ENCODE measurements at regions not wholly inside any gene's neighbourhood (a gene's known extent, or its start where the extent isn't known, plus 50 kb on each side); places are given as distances from the start of the nearest gene placed in this dataset.

- in situ Hi-C loops (cut with HindIII; ENCODE audit: low pct_ligation_motif_present, low sequenced_read_pairs): no loop called here
- no peak overlapping the region for H3K27ac ChIP-seq
- no peak overlapping the region for H3K4me3 ChIP-seq (ENCODE audit: low read depth, low read length)
- TF ChIP-seq CTCF (IDR thresholded peaks at IDR 0.05; ENCODE audit: low read depth, low read length, missing control alignments): no peak
- no peak for DNase-seq
- no peaks in the 10 kb centered on the region for H3K36me3 ChIP-seq (replicated peaks)
- H3K27me3 ChIP-seq (replicated peaks): no peaks in the 10 kb centered on the region
These were observed 1424.0 kb upstream of the CDH6 start for GRCh38 chr5:29769474-29769873.

GRCh38 chr5:29758986-29759421 is 1434.5 kb upstream of the CDH6 start:
- TF ChIP-seq CTCF (IDR thresholded peaks at IDR 0.05; ENCODE audit: low read depth, low read length, missing control alignments): no peak
- in situ Hi-C loops (cut with HindIII; ENCODE audit: low pct_ligation_motif_present, low sequenced_read_pairs): no loop called here
- DNase-seq: no peak
- no peak overlapping the region for H3K4me3 ChIP-seq (ENCODE audit: low read depth, low read length)
- no peaks in the 10 kb centered on the region for H3K27me3 ChIP-seq (replicated peaks)
- no peak overlapping the region for H3K27ac ChIP-seq
- H3K36me3 ChIP-seq (replicated peaks): no peaks in the 10 kb centered on the region

DNA sequence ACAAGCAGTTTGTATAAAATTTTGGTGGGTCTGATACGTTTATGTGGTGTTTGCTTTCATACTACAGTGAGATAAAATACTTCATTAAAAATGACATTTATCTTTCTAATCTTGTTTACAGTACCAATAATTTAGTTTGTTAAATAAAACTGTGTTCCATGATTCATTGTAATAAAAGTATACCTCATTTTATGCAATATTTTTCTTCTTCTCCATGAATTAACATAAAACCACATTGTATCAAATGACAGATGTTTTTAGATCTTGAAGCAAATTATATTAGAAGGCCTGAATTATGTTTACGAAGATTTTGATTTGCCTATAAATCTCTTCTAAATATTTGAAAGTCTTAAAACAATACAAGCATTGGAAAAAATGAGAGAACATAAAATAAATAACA is 1443.0 kb upstream of the CDH6 start:
- DNase-seq: no peak
- H3K27ac ChIP-seq: no peak overlapping the region
- H3K4me3 ChIP-seq (ENCODE audit: low read depth, low read length): no peak overlapping the region
- in situ Hi-C loops (cut with HindIII; ENCODE audit: low pct_ligation_motif_present, low sequenced_read_pairs): no loop called here
- no peaks in the 10 kb centered on the region for H3K36me3 ChIP-seq (replicated peaks)
- no peak for TF ChIP-seq CTCF (IDR thresholded peaks at IDR 0.05; ENCODE audit: low read depth, low read length, missing control alignments)
- H3K27me3 ChIP-seq (replicated peaks): no peaks in the 10 kb centered on the region

- no peak for TF ChIP-seq CTCF (IDR thresholded peaks at IDR 0.05; ENCODE audit: low read depth, low read length, missing control alignments)
- no peak for DNase-seq
- Histone ChIP-seq H3K27me3 (replicated peaks) (no peaks in the 10 kb centered on the region), H3K4me3 (ENCODE audit: low read depth, low read length) (no peak overlapping the region), H3K36me3 (replicated peaks) (no peaks in the 10 kb centered on the region), H3K27ac (no peak overlapping the region)
- in situ Hi-C loops (cut with HindIII; ENCODE audit: low pct_ligation_motif_present, low sequenced_read_pairs): no loop called here
These were observed 1448.9 kb upstream of the CDH6 start for GRCh38 chr5:29744618-29745017.

GRCh38 chr5:29720954-29721353 is 1472.5 kb upstream of the CDH6 start:
- Histone ChIP-seq H3K27ac (no peak overlapping the region), H3K27me3 (replicated peaks) (no peaks in the 10 kb centered on the region), H3K4me3 (ENCODE audit: low read depth, low read length) (no peak overlapping the region), H3K36me3 (replicated peaks) (no peaks in the 10 kb centered on the region)
- TF ChIP-seq CTCF (IDR thresholded peaks at IDR 0.05; ENCODE audit: low read depth, low read length, missing control alignments): no peak
- in situ Hi-C loops (cut with HindIII; ENCODE audit: low pct_ligation_motif_present, low sequenced_read_pairs): no loop called here
- no peak for DNase-seq

- H3K36me3 ChIP-seq (replicated peaks): no peaks in the 10 kb centered on the region
- in situ Hi-C loops (cut with HindIII; ENCODE audit: low pct_ligation_motif_present, low sequenced_read_pairs): no loop called here
- H3K27ac ChIP-seq: no peak overlapping the region
- H3K4me3 ChIP-seq (ENCODE audit: low read depth, low read length): no peak overlapping the region
- H3K27me3 ChIP-seq (replicated peaks): no peaks in the 10 kb centered on the region
- DNase-seq: no peak
- TF ChIP-seq CTCF (IDR thresholded peaks at IDR 0.05; ENCODE audit: low read depth, low read length, missing control alignments): no peak
These were observed 1474.3 kb upstream of the CDH6 start for GRCh38 chr5:29719171-29719570.

Measured in brain microvascular endothelial cell (primary cell).